Thyroid gland (tissue), 4 donors: ENCODE measurements at regions not wholly inside any gene's neighbourhood (a gene's known extent, or its start where the extent isn't known, plus 50 kb on each side); places are given as distances from the start of the nearest gene placed in this dataset.
"Not testable (repeated sequence)": the region's sequence is repeated elsewhere in the genome, so short reads cannot be mapped to it uniquely, and the experiment has no call there.

ENCODE experiments used
- POLR2A ChIP-seq, 2 donors: fragments of 450-650 bp; IDR thresholded peaks; one replicate each; pipeline ENCODE4 v1.6.1; 2017; ENCODE audit warnings: antibody characterized with exemption in 2 of 2, mild to moderate bottlenecking in 2 of 2, moderate library complexity in 1 of 2
- TF ChIP-seq, protein P1 (sequence below), 6 experiments: fragments of 200-600 bp in 3 of 6; fragments of 450-650 bp in 3 of 6; sonication (generic) in 3 of 6; IDR thresholded peaks; one replicate each; pipeline ENCODE4 v1.5.1; 2016 to 2019; ENCODE audit warnings: antibody characterized with exemption in 6 of 6, mild to moderate bottlenecking in 2 of 6, inconsistent platforms in 1 of 6, moderate library complexity in 1 of 6

DNA sequence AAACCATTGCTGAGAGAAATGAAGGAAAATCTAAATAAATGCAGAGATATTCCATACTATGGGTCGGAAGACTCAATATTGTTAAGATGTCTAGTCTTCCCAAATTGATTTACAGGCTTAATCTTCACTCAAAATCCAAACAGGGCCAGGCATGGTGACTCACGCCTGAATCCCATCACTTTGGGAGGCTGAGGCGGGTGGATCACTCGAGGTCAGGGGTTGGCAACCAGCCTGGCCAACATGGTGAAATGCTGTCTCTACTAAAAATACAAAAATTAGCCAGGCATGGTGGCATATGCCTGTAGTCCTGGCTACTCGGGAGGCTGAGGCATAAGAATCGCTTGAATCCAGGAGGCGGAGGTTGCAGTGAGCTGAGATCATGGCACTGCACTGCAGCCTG, 94.1 kb upstream of the RPH3A start:
- TF ChIP-seq, protein P1, sequence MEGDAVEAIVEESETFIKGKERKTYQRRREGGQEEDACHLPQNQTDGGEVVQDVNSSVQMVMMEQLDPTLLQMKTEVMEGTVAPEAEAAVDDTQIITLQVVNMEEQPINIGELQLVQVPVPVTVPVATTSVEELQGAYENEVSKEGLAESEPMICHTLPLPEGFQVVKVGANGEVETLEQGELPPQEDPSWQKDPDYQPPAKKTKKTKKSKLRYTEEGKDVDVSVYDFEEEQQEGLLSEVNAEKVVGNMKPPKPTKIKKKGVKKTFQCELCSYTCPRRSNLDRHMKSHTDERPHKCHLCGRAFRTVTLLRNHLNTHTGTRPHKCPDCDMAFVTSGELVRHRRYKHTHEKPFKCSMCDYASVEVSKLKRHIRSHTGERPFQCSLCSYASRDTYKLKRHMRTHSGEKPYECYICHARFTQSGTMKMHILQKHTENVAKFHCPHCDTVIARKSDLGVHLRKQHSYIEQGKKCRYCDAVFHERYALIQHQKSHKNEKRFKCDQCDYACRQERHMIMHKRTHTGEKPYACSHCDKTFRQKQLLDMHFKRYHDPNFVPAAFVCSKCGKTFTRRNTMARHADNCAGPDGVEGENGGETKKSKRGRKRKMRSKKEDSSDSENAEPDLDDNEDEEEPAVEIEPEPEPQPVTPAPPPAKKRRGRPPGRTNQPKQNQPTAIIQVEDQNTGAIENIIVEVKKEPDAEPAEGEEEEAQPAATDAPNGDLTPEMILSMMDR (IDR thresholded peaks at IDR 0.05) = not testable (repeated sequence)
- TF ChIP-seq POLR2A (IDR thresholded peaks at IDR 0.05) = not testable (repeated sequence)
